H9 (cell line): ENCODE measurements at regions not wholly inside any gene's neighbourhood (a gene's known extent, or its start where the extent isn't known, plus 50 kb on each side); places are given as distances from the start of the nearest gene placed in this dataset.

Experiments
- DNase-seq: peaks from one replicate; pipeline ENCODE4 v3.0.0-alpha.2; 2017
- H2AFZ ChIP-seq: one replicate; pipeline ENCODE4 v1.6.1; 2013; ENCODE audit warnings: mild to moderate bottlenecking, low read length, control low read depth, moderate library complexity
- H2AK5ac ChIP-seq: 2 replicates; pipeline ENCODE4 v1.6.1; 2013; ENCODE audit warnings: low read length, control low read depth, mixed read lengths; ENCODE audit not compliant: insufficient read length
- H2BK120ac ChIP-seq: one replicate; pipeline ENCODE4 v1.6.1; 2013; ENCODE audit warnings: low read depth, mild to moderate bottlenecking, low read length, control low read depth, inconsistent platforms; ENCODE audit not compliant: poor library complexity, severe bottlenecking
- H2BK12ac ChIP-seq: 2 replicates; pipeline ENCODE4 v1.6.1; 2013; ENCODE audit warnings: low read length, control low read depth, mixed read lengths, low read depth; ENCODE audit not compliant: insufficient read length
- H2BK15ac ChIP-seq: 2 replicates; pipeline ENCODE4 v1.6.1; 2013; ENCODE audit warnings: low read depth, low read length, control low read depth
- H2BK20ac ChIP-seq: one replicate; pipeline ENCODE4 v1.6.1; 2013; ENCODE audit warnings: low read depth, mild to moderate bottlenecking, low read length, control low read depth, inconsistent platforms; ENCODE audit not compliant: poor library complexity, severe bottlenecking
- H2BK5ac ChIP-seq: 2 replicates; pipeline ENCODE4 v1.6.1; 2013; ENCODE audit warnings: low read length, control low read depth, mixed read lengths; ENCODE audit not compliant: insufficient read length
- H3K14ac ChIP-seq: 2 replicates; pipeline ENCODE4 v1.6.1; 2013; ENCODE audit warnings: low read length, control low read depth; ENCODE audit not compliant: insufficient read depth
- H3K18ac ChIP-seq: 2 replicates; pipeline ENCODE4 v1.6.1; 2013; ENCODE audit warnings: low read depth, mild to moderate bottlenecking, mixed read lengths, low read length, control low read depth; ENCODE audit not compliant: insufficient read length
- H3K23ac ChIP-seq: 2 replicates; pipeline ENCODE4 v1.6.1; 2013; ENCODE audit warnings: low read length, control low read depth, mixed read lengths, low read depth; ENCODE audit not compliant: insufficient read length
- H3K23me2 ChIP-seq: 2 replicates; pipeline ENCODE4 v1.6.1; 2013; ENCODE audit warnings: low read depth, mild to moderate bottlenecking, mixed read lengths, low read length, control low read depth; ENCODE audit not compliant: insufficient read length, poor library complexity, severe bottlenecking
- H3K27ac ChIP-seq: 2 replicates; pipeline ENCODE4 v1.5.1; 2013; ENCODE audit warnings: low read length, control low read depth, mixed read lengths, low read depth; ENCODE audit not compliant: insufficient read length
- H3K27me3 ChIP-seq: 2 replicates; pipeline ENCODE4 v1.6.1; 2013; ENCODE audit warnings: low read length, control low read depth, inconsistent platforms; ENCODE audit not compliant: insufficient read depth
- H3K4ac ChIP-seq: 2 replicates; pipeline ENCODE4 v1.6.1; 2013; ENCODE audit warnings: low read depth, mild to moderate bottlenecking, control low read depth, inconsistent platforms, low read length, moderate library complexity
- H3K4me1 ChIP-seq: 2 replicates; pipeline ENCODE4 v1.6.1; 2013; ENCODE audit warnings: low read length, control low read depth, inconsistent platforms; ENCODE audit not compliant: insufficient read depth
- H3K4me2 ChIP-seq: 2 replicates; pipeline ENCODE4 v1.6.1; 2013; ENCODE audit warnings: low read length, control low read depth, mixed read lengths; ENCODE audit not compliant: insufficient read length, insufficient read depth
- H3K56ac ChIP-seq: 2 replicates; pipeline ENCODE4 v1.6.1; 2013; ENCODE audit warnings: low read depth, mild to moderate bottlenecking, mixed read lengths, low read length, control low read depth; ENCODE audit not compliant: insufficient read length
- H3K79me1 ChIP-seq: 2 replicates; pipeline ENCODE4 v1.6.1; 2013; ENCODE audit warnings: low read depth, mild to moderate bottlenecking, moderate library complexity, low read length, control low read depth, inconsistent platforms; ENCODE audit not compliant: insufficient read depth, poor library complexity, severe bottlenecking
- H3K79me2 ChIP-seq: 2 replicates; pipeline ENCODE4 v1.6.1; 2013; ENCODE audit warnings: low read length, control low read depth, inconsistent platforms; ENCODE audit not compliant: insufficient read depth
- H3K9ac ChIP-seq: 2 replicates; pipeline ENCODE4 v1.6.1; 2013; ENCODE audit warnings: low read length, control low read depth, mixed read lengths; ENCODE audit not compliant: insufficient read length; ENCODE audit errors: extremely low read depth
- H3K9me3 ChIP-seq: one replicate; pipeline ENCODE4 v1.6.1; 2013; ENCODE audit warnings: low read depth, low read length, inconsistent platforms; ENCODE audit not compliant: control insufficient read depth
- H3T11ph ChIP-seq: one replicate; pipeline ENCODE4 v1.6.1; 2013; ENCODE audit warnings: mild to moderate bottlenecking, low read length, control low read depth, inconsistent platforms
- H4K20me1 ChIP-seq: one replicate; pipeline ENCODE4 v1.6.1; 2013; ENCODE audit not compliant: control insufficient read depth, insufficient read length, insufficient read depth
- H4K5ac ChIP-seq: 2 replicates; pipeline ENCODE4 v1.6.1; 2013; ENCODE audit warnings: low read depth, mild to moderate bottlenecking, mixed read lengths, low read length, control low read depth; ENCODE audit not compliant: insufficient read length
- H4K8ac ChIP-seq: replicated peaks from 2 replicates; pipeline ENCODE4 v1.6.1; 2013; ENCODE audit warnings: low read length, control low read depth, mixed read lengths, low read depth; ENCODE audit not compliant: insufficient read length
- H4K91ac ChIP-seq: 2 replicates; pipeline ENCODE4 v1.6.1; 2013; ENCODE audit warnings: low read depth, mild to moderate bottlenecking, moderate library complexity, mixed read lengths, low read length, control low read depth; ENCODE audit not compliant: insufficient read length
- H3K27ac Mint-ChIP-seq, 3 experiments: 2 replicates in 2 of 3; 3 replicates in 1 of 3; pipeline ENCODE4 v1.8.0; 2020 to 2021; ENCODE audit warnings: mixed read lengths in 3 of 3, mild to moderate bottlenecking in 1 of 3, moderate library complexity in 1 of 3
- H3K27me3 Mint-ChIP-seq: 2 replicates; pipeline ENCODE4 v1.8.0; 2021; ENCODE audit warnings: low read depth, mild to moderate bottlenecking, moderate library complexity, mixed read lengths
- H3K36me3 Mint-ChIP-seq, 3 experiments: 2 replicates in 2 of 3; 3 replicates in 1 of 3; pipeline ENCODE4 v1.8.0; 2020 to 2021; ENCODE audit warnings: low read depth in 3 of 3, mixed read lengths in 3 of 3; ENCODE audit not compliant: insufficient read depth in 1 of 3
- H3K4me1 Mint-ChIP-seq, 2 experiments: 2 replicates each; pipeline ENCODE4 v1.8.0; 2020; ENCODE audit warnings: mixed read lengths in 2 of 2
- H3K4me3 Mint-ChIP-seq, 2 experiments: 2 replicates in 1 of 2; 3 replicates in 1 of 2; pipeline ENCODE4 v1.8.0; 2020 to 2021; ENCODE audit warnings: mild to moderate bottlenecking in 2 of 2, mixed read lengths in 2 of 2, moderate library complexity in 1 of 2
- H3K9me3 Mint-ChIP-seq, 2 experiments: 2 replicates in 1 of 2; 3 replicates in 1 of 2; pipeline ENCODE4 v1.8.0; 2020; ENCODE audit warnings: mild to moderate bottlenecking in 2 of 2, mixed read lengths in 2 of 2, moderate library complexity in 1 of 2
- CTCF ChIP-seq: fragments of 200-600 bp; sonication (generic); conservative IDR thresholded peaks from 3 replicates; pipeline ENCODE4 v1.8.0; 2021; ENCODE audit warnings: antibody characterized with exemption, mild to moderate bottlenecking
- WGBS: extraction: QIAGEN DNeasy Blood & Tissue Kit; methylation state at CpG from one replicate; pipeline ENCODE4 v1.1.7; 2013; ENCODE audit warnings: missing lambda C conversion rate, low lambda C conversion rate, mixed read lengths; ENCODE audit not compliant: insufficient read length; ENCODE audit errors: extremely low coverage; 5-methylcytosine and 5-hydroxymethylcytosine counted together

DNA sequence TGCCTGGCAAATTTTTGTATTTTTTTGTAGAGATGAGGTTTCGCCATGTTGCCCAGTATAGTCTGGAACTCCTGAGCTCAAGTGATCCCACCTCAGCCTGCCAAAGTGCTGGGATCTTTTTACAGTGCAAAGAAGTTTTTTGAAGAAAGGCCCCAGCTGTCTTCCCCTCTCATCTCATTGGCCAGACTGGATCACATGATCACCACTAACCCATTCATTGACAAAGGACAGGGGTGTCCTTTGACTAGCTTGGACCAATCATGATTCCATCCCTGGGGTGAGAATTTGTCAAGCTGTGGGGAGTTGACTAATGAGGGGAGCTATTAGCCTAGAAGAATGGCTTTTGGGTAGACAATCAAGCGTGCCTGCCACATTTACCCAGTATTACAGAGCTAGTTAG lies 232.9 kb upstream of the TANK start:
- Mint-ChIP-seq H3K27ac (no peak overlapping the region), H3K4me3 (no peak overlapping the region), H3K36me3 (peaks cover 0 to 19% (median 2%) of the 10 kb centered on the region in 3 experiments; a peak in 5 of 7 replicates), H3K9me3 (no peaks in the 10 kb centered on the region; a peak in 1 of 5 replicates), H3K4me1 (peaks cover 39 to 47% of the 10 kb centered on the region in 2 experiments), H3K27me3 (no peaks in the 10 kb centered on the region)
- no peak overlapping the region for H3K56ac ChIP-seq
- no CpG with 5 or more reads among the region's 2 CpGs for WGBS
- no peaks in the 10 kb centered on the region for H3K27me3 ChIP-seq
- no peak overlapping the region for H2BK20ac ChIP-seq
- no peak overlapping the region for H2AK5ac ChIP-seq
- no peak overlapping the region for H2BK12ac ChIP-seq
- no peak overlapping the region for H3K14ac ChIP-seq
- H3K23ac ChIP-seq = no peak overlapping the region
- H4K5ac ChIP-seq = no peak overlapping the region
- H3K9me3 ChIP-seq = no peaks in the 10 kb centered on the region
- H3K27ac ChIP-seq = no peak overlapping the region
- H4K20me1 ChIP-seq = no peaks in the 10 kb centered on the region
- H3K4me2 ChIP-seq = no peak overlapping the region
- H3K18ac ChIP-seq = no peak overlapping the region
- DNase-seq = no peak
- H2BK15ac ChIP-seq = no peak overlapping the region
- H3T11ph ChIP-seq = no peak overlapping the region
- H4K91ac ChIP-seq = no peak overlapping the region
- H4K8ac ChIP-seq = no peak overlapping the region
- no peak for TF ChIP-seq CTCF
- H3K79me2 ChIP-seq = no peaks in the 10 kb centered on the region
- no peak overlapping the region for H3K4ac ChIP-seq
- H3K79me1 ChIP-seq = no peaks in the 10 kb centered on the region
- H2AFZ ChIP-seq = no peak overlapping the region
- no peak overlapping the region for H2BK5ac ChIP-seq
- peaks cover 16% of the 10 kb centered on the region; the same call in 1 of the 2 replicates for H3K4me1 ChIP-seq
- no peak overlapping the region for H3K9ac ChIP-seq
- no peaks in the 10 kb centered on the region for H3K23me2 ChIP-seq
- no peak overlapping the region for H2BK120ac ChIP-seq
